CD4-positive, CD25-positive, alpha-beta regulatory T cell (primary cell): ENCODE measurements at regions not wholly inside any gene's neighbourhood (a gene's known extent, or its start where the extent isn't known, plus 50 kb on each side); places are given as distances from the start of the nearest gene placed in this dataset.
"Not testable (repeated sequence)": the region's sequence is repeated elsewhere in the genome, so short reads cannot be mapped to it uniquely, and the experiment has no call there.

ENCODE experiments used
- ATAC-seq, 2 donors: fragments of 150-1000 bp; cut with Tn5 transposase; one replicate each; pipeline ENCODE4 v1.10.0; 2021; ENCODE audit warnings: low read depth in 2 of 2, moderate number of reproducible peaks in 2 of 2, moderate library complexity in 1 of 2
- DNase-seq, 3 donors: peaks; one replicate each; pipeline versions ENCODE4 v3.0.0 to v3.0.0-alpha.2; 2012 to 2022; ENCODE audit warnings: mixed read lengths in 1 of 3
- H3K27ac ChIP-seq: one replicate; pipeline ENCODE4 v1.7.0; 2013; ENCODE audit warnings: mild to moderate bottlenecking, low read length; ENCODE audit not compliant: insufficient read depth, poor library complexity, severe bottlenecking
- H3K27me3 ChIP-seq: one replicate; pipeline ENCODE4 v1.7.0; 2013; ENCODE audit warnings: low read length; ENCODE audit not compliant: control insufficient read depth, insufficient read depth
- H3K36me3 ChIP-seq: one replicate; pipeline ENCODE4 v1.7.0; 2013; ENCODE audit warnings: mild to moderate bottlenecking, low read length, moderate library complexity; ENCODE audit not compliant: control insufficient read depth, insufficient read depth
- H3K4me1 ChIP-seq: 2 replicates; pipeline ENCODE4 v1.7.0; 2013; ENCODE audit warnings: mild to moderate bottlenecking, low read length; ENCODE audit not compliant: insufficient read depth, control insufficient read depth, poor library complexity, severe bottlenecking
- H3K4me3 ChIP-seq: one replicate; pipeline ENCODE4 v1.7.0; 2013; ENCODE audit warnings: low read depth, mild to moderate bottlenecking, low read length, moderate library complexity
- H3K9me3 ChIP-seq, 2 experiments: 1 replicate in 1 of 2; 2 replicates in 1 of 2; pipeline ENCODE4 v1.7.0; 2013; ENCODE audit warnings: low read length in 2 of 2, mild to moderate bottlenecking in 1 of 2, moderate library complexity in 1 of 2; ENCODE audit not compliant: control insufficient read depth in 2 of 2
- H3K27ac Mint-ChIP-seq, 3 donors: one replicate each; pipeline ENCODE4 v1.8.0; 2020 to 2022; ENCODE audit warnings: mild to moderate bottlenecking in 3 of 3, mixed read lengths in 3 of 3, moderate library complexity in 2 of 3
- H3K27me3 Mint-ChIP-seq: one replicate; pipeline ENCODE4 v1.8.0; 2022; ENCODE audit warnings: mild to moderate bottlenecking, mixed read lengths
- H3K36me3 Mint-ChIP-seq: one replicate; pipeline ENCODE4 v1.8.0; 2020; ENCODE audit warnings: mixed read lengths
- H3K4me1 Mint-ChIP-seq, 4 donors: one replicate each; pipeline ENCODE4 v1.8.0; 2020 to 2022; ENCODE audit warnings: mixed read lengths in 4 of 4, mild to moderate bottlenecking in 1 of 4
- H3K4me3 Mint-ChIP-seq, 4 donors: one replicate each; pipeline ENCODE4 v1.8.0; 2020 to 2022; ENCODE audit warnings: mild to moderate bottlenecking in 4 of 4, mixed read lengths in 4 of 4, moderate library complexity in 3 of 4
- H3K9me3 Mint-ChIP-seq, 7 donors: one replicate each; pipeline ENCODE4 v1.8.0; 2020 to 2022; ENCODE audit warnings: mixed read lengths in 7 of 7, mild to moderate bottlenecking in 3 of 7, moderate library complexity in 2 of 7

- Histone ChIP-seq H3K4me1 (no peaks in the 10 kb centered on the region), H3K36me3 (no peaks in the 10 kb centered on the region), H3K27ac (no peak overlapping the region), H3K4me3 (no peak overlapping the region), H3K27me3 (no peaks in the 10 kb centered on the region), H3K9me3 (no peaks in the 10 kb centered on the region)
- DNase-seq (no peak), ATAC-seq (no peak)
- Mint-ChIP-seq H3K4me3 (no peak overlapping the region), H3K4me1 (no peaks in the 10 kb centered on the region), H3K27ac (no peak overlapping the region), H3K36me3 (no peaks in the 10 kb centered on the region), H3K27me3 (no peaks in the 10 kb centered on the region), H3K9me3 (peaks cover 0 to 6% (median 0%) of the 10 kb centered on the region in 7 donors)
These were observed 507.7 kb upstream of the SLC35B3 start for GRCh38 chr6:8943073-8943472.

- no peaks in the 10 kb centered on the region for H3K36me3 ChIP-seq
- H3K27ac ChIP-seq = no peak overlapping the region
- Mint-ChIP-seq H3K36me3 (no peaks in the 10 kb centered on the region), H3K9me3 (peaks cover 0 to 5% (median 0%) of the 10 kb centered on the region in 7 donors), H3K4me3 (no peak overlapping the region), H3K27me3 (no peaks in the 10 kb centered on the region), H3K4me1 (no peaks in the 10 kb centered on the region), H3K27ac (no peak overlapping the region)
- no peaks in the 10 kb centered on the region for H3K9me3 ChIP-seq
- no peaks in the 10 kb centered on the region for H3K4me1 ChIP-seq
- no peak for ATAC-seq
- DNase-seq = no peak
- no peak overlapping the region for H3K4me3 ChIP-seq
- no peaks in the 10 kb centered on the region for H3K27me3 ChIP-seq
These were observed 506.2 kb upstream of the SLC35B3 start for GRCh38 chr6:8941577-8941976.

- DNase-seq = no peak
These were observed 505.0 kb upstream of the SLC35B3 start for GRCh38 chr6:8940356-8940755.

GRCh38 chr6:8939615-8940014 lies 504.3 kb upstream of the SLC35B3 start:
- Mint-ChIP-seq H3K4me1 (no peaks in the 10 kb centered on the region), H3K9me3 (peaks cover 0 to 7% (median 1%) of the 10 kb centered on the region in 7 donors), H3K4me3 (no peak overlapping the region), H3K36me3 (no peaks in the 10 kb centered on the region), H3K27ac (no peak overlapping the region), H3K27me3 (no peaks in the 10 kb centered on the region)
- ATAC-seq (no peak), DNase-seq (no peak)
- Histone ChIP-seq H3K9me3 (no peaks in the 10 kb centered on the region), H3K4me1 (no peaks in the 10 kb centered on the region), H3K27ac (no peak overlapping the region), H3K36me3 (no peaks in the 10 kb centered on the region), H3K4me3 (no peak overlapping the region), H3K27me3 (no peaks in the 10 kb centered on the region)

More at GRCh38 chr6:8940356-8940755, 505.0 kb upstream of the SLC35B3 start:
- Histone ChIP-seq H3K27me3 (no peaks in the 10 kb centered on the region), H3K4me3 (no peak overlapping the region), H3K9me3 (no peaks in the 10 kb centered on the region), H3K4me1 (no peaks in the 10 kb centered on the region), H3K27ac (no peak overlapping the region), H3K36me3 (no peaks in the 10 kb centered on the region)
- no peaks in the 10 kb centered on the region for H3K4me1 Mint-ChIP-seq
- peaks cover 0 to 7% (median 0%) of the 10 kb centered on the region in 7 donors for H3K9me3 Mint-ChIP-seq
- H3K27ac Mint-ChIP-seq = no peak overlapping the region
- H3K36me3 Mint-ChIP-seq = no peaks in the 10 kb centered on the region
- no peak for ATAC-seq
- no peak overlapping the region for H3K4me3 Mint-ChIP-seq
- no peaks in the 10 kb centered on the region for H3K27me3 Mint-ChIP-seq

- H3K9me3 Mint-ChIP-seq = peaks cover 0 to 8% (median 0%) of the 10 kb centered on the region in 7 donors
- Histone ChIP-seq H3K9me3 (no peaks in the 10 kb centered on the region), H3K4me3 (no peak overlapping the region), H3K36me3 (no peaks in the 10 kb centered on the region), H3K27me3 (no peaks in the 10 kb centered on the region), H3K4me1 (no peaks in the 10 kb centered on the region), H3K27ac (no peak overlapping the region)
- no peak overlapping the region for H3K4me3 Mint-ChIP-seq
- no peaks in the 10 kb centered on the region for H3K36me3 Mint-ChIP-seq
- no peak overlapping the region for H3K27ac Mint-ChIP-seq
- no peaks in the 10 kb centered on the region for H3K27me3 Mint-ChIP-seq
- DNase-seq (no peak), ATAC-seq (no peak)
- no peaks in the 10 kb centered on the region for H3K4me1 Mint-ChIP-seq
These were observed 499.0 kb upstream of the SLC35B3 start for GRCh38 chr6:8934318-8934717.

GRCh38 chr6:8930009-8930408 lies 494.7 kb upstream of the SLC35B3 start:
- Mint-ChIP-seq H3K9me3 (peaks cover 0 to 8% (median 0%) of the 10 kb centered on the region in 7 donors), H3K36me3 (no peaks in the 10 kb centered on the region), H3K27ac (no peak overlapping the region), H3K4me3 (no peak overlapping the region), H3K4me1 (no peaks in the 10 kb centered on the region), H3K27me3 (no peaks in the 10 kb centered on the region)
- no peaks in the 10 kb centered on the region for H3K27me3 ChIP-seq
- H3K4me3 ChIP-seq = no peak overlapping the region
- no peaks in the 10 kb centered on the region for H3K36me3 ChIP-seq
- H3K27ac ChIP-seq = no peak overlapping the region
- no peak for DNase-seq
- no peaks in the 10 kb centered on the region for H3K4me1 ChIP-seq
- no peaks in the 10 kb centered on the region for H3K9me3 ChIP-seq
- no peak for ATAC-seq

- not testable (repeated sequence) for DNase-seq, H3K27ac ChIP-seq, H3K36me3 Mint-ChIP-seq, H3K27me3 ChIP-seq, H3K9me3 ChIP-seq, H3K27ac Mint-ChIP-seq, ATAC-seq, H3K4me3 Mint-ChIP-seq, H3K4me3 ChIP-seq, H3K4me1 ChIP-seq, H3K4me1 Mint-ChIP-seq, H3K9me3 Mint-ChIP-seq, H3K36me3 ChIP-seq, H3K27me3 Mint-ChIP-seq
These were observed 484.9 kb upstream of the SLC35B3 start for GRCh38 chr6:8920244-8920643.

GRCh38 chr6:8918196-8918595 lies 482.9 kb upstream of the SLC35B3 start:
- H3K27me3 Mint-ChIP-seq = no peaks in the 10 kb centered on the region
- Histone ChIP-seq H3K36me3 (no peaks in the 10 kb centered on the region), H3K27ac (no peak overlapping the region), H3K27me3 (no peaks in the 10 kb centered on the region), H3K4me3 (no peak overlapping the region), H3K9me3 (no peaks in the 10 kb centered on the region), H3K4me1 (no peaks in the 10 kb centered on the region)
- H3K4me3 Mint-ChIP-seq = no peak overlapping the region
- no peak overlapping the region for H3K27ac Mint-ChIP-seq
- H3K9me3 Mint-ChIP-seq = peaks cover 0 to 10% (median 3%) of the 10 kb centered on the region in 7 donors
- DNase-seq (no peak), ATAC-seq (no peak)
- no peaks in the 10 kb centered on the region for H3K36me3 Mint-ChIP-seq
- no peaks in the 10 kb centered on the region for H3K4me1 Mint-ChIP-seq
